Ishikawa (cell line): ENCODE measurements at regions not wholly inside any gene's neighbourhood (a gene's known extent, or its start where the extent isn't known, plus 50 kb on each side); places are given as distances from the start of the nearest gene placed in this dataset.

ENCODE experiments used
- CEBPB ChIP-seq: IDR thresholded peaks from 2 replicates; pipeline ENCODE4 v1.6.1; 2012
- CREB1 ChIP-seq: IDR thresholded peaks from 2 replicates; pipeline ENCODE4 v1.6.1; 2012; ENCODE audit warnings: low read depth
- EGR1 ChIP-seq: IDR thresholded peaks from 2 replicates; pipeline ENCODE4 v1.6.1; 2012
- EP300 ChIP-seq: IDR thresholded peaks from 2 replicates; pipeline ENCODE4 v1.6.1; 2012; ENCODE audit warnings: borderline replicate concordance
- FOXM1 ChIP-seq: IDR thresholded peaks from 2 replicates; pipeline ENCODE4 v1.6.1; 2012; ENCODE audit warnings: low read depth, borderline replicate concordance
- NFIC ChIP-seq: IDR thresholded peaks from 2 replicates; pipeline ENCODE4 v1.6.1; 2012
- RAD21 ChIP-seq: IDR thresholded peaks from 2 replicates; pipeline ENCODE4 v1.6.1; 2012; ENCODE audit warnings: low read depth
- TAF1 ChIP-seq: IDR thresholded peaks from 2 replicates; pipeline ENCODE4 v1.6.1; 2012; ENCODE audit warnings: low read depth, mild to moderate bottlenecking
- TCF12 ChIP-seq: IDR thresholded peaks from 2 replicates; pipeline ENCODE4 v1.6.1; 2012; ENCODE audit warnings: low read depth
- TEAD4 ChIP-seq: IDR thresholded peaks from 2 replicates; pipeline ENCODE4 v1.6.1; 2012
- USF1 ChIP-seq: IDR thresholded peaks from 2 replicates; pipeline ENCODE4 v1.6.1; 2012
- YY1 ChIP-seq: IDR thresholded peaks from 2 replicates; pipeline ENCODE4 v1.6.1; 2012; ENCODE audit warnings: low read depth
- ZBTB7A ChIP-seq: IDR thresholded peaks from 2 replicates; pipeline ENCODE4 v1.6.1; 2012; ENCODE audit warnings: low read depth
- TF ChIP-seq, protein P1 (sequence below): IDR thresholded peaks from 2 replicates; pipeline ENCODE4 v1.6.1; 2012; ENCODE audit warnings: low read depth, mild to moderate bottlenecking
- TF ChIP-seq, protein P2 (sequence below): IDR thresholded peaks from 2 replicates; pipeline ENCODE4 v1.6.1; 2012

DNA sequence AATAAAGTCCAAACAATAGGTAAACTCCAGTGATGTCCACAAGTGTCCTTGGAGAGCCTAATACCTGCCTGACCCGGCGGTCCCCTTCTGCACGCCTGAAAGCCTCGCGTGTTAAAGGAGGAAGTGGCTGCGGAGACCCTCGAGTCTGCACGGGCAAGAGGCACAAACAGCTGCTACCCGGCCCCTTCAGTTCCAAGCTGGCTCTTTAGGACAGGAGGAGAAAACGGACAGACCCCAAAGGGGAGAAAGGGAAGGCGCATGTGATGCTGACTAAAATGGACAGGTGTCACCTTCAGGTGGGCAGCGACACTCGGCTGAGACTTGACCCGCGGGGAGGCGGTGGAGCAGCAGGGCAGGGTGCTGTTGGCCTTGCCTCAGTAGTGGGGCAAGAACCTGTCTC is 102.7 kb upstream of the TENM3 start:
- TF ChIP-seq NFIC: no peak
- no peak for TF ChIP-seq TEAD4
- TF ChIP-seq EP300: no peak
- TF ChIP-seq, protein P1, sequence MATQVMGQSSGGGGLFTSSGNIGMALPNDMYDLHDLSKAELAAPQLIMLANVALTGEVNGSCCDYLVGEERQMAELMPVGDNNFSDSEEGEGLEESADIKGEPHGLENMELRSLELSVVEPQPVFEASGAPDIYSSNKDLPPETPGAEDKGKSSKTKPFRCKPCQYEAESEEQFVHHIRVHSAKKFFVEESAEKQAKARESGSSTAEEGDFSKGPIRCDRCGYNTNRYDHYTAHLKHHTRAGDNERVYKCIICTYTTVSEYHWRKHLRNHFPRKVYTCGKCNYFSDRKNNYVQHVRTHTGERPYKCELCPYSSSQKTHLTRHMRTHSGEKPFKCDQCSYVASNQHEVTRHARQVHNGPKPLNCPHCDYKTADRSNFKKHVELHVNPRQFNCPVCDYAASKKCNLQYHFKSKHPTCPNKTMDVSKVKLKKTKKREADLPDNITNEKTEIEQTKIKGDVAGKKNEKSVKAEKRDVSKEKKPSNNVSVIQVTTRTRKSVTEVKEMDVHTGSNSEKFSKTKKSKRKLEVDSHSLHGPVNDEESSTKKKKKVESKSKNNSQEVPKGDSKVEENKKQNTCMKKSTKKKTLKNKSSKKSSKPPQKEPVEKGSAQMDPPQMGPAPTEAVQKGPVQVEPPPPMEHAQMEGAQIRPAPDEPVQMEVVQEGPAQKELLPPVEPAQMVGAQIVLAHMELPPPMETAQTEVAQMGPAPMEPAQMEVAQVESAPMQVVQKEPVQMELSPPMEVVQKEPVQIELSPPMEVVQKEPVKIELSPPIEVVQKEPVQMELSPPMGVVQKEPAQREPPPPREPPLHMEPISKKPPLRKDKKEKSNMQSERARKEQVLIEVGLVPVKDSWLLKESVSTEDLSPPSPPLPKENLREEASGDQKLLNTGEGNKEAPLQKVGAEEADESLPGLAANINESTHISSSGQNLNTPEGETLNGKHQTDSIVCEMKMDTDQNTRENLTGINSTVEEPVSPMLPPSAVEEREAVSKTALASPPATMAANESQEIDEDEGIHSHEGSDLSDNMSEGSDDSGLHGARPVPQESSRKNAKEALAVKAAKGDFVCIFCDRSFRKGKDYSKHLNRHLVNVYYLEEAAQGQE: no peak
- TF ChIP-seq, protein P2, sequence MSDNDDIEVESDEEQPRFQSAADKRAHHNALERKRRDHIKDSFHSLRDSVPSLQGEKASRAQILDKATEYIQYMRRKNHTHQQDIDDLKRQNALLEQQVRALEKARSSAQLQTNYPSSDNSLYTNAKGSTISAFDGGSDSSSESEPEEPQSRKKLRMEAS: no peak
- no peak for TF ChIP-seq EGR1
- no peak for TF ChIP-seq RAD21
- no peak for TF ChIP-seq CREB1
- no peak for TF ChIP-seq USF1

DNA sequence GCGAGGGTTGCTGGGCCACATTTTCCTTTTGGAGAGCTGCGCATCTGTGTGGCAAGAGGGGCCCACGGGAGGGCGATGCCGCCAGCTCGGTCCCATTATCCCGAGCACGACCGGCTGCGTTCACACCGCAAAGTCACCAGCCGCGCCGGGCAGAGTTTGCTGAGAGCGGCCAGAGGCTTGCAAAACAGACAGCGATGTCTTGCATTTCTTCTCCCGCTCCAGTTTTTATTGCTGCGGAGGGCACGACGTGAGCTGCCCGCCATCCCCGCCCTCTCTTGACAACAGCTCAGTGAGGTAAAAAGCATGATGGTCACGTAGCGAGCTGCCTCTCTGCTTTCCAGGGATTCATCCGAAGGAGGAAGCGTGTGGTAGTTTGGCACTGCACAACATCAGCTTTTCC is 102.1 kb upstream of the TENM3 start:
- TF ChIP-seq YY1: no peak
- TF ChIP-seq ZBTB7A: no peak
- TF ChIP-seq EGR1: no peak
- no peak for TF ChIP-seq RAD21
- TF ChIP-seq TCF12: no peak
- TF ChIP-seq NFIC: no peak
- TF ChIP-seq USF1: no peak
- no peak for TF ChIP-seq TEAD4
- no peak for TF ChIP-seq CEBPB
- no peak for TF ChIP-seq EP300
- no peak for TF ChIP-seq TAF1
- no peak for TF ChIP-seq FOXM1
- TF ChIP-seq, protein P1: no peak
- TF ChIP-seq, protein P2: no peak
- TF ChIP-seq CREB1: no peak

- TF ChIP-seq USF1 (no peak), YY1 (no peak), NFIC (no peak), EGR1 (no peak), RAD21 (no peak), TAF1 (no peak), EP300 (no peak), CEBPB (no peak), ZBTB7A (no peak), TEAD4 (no peak), CREB1 (no peak), FOXM1 (no peak), TCF12 (no peak)
- TF ChIP-seq, protein P1: no peak
- TF ChIP-seq, protein P2: no peak
These were observed 100.8 kb upstream of the TENM3 start for GRCh38 chr4:182142176-182143085.
